ENCODE measurements at regions not wholly inside any gene's neighbourhood (a gene's known extent, or its start where the extent isn't known, plus 50 kb on each side); places are given as distances from the start of the nearest gene placed in this dataset.
"Not testable (repeated sequence)": the region's sequence is repeated elsewhere in the genome, so short reads cannot be mapped to it uniquely, and the experiment has no call there.

DNA sequence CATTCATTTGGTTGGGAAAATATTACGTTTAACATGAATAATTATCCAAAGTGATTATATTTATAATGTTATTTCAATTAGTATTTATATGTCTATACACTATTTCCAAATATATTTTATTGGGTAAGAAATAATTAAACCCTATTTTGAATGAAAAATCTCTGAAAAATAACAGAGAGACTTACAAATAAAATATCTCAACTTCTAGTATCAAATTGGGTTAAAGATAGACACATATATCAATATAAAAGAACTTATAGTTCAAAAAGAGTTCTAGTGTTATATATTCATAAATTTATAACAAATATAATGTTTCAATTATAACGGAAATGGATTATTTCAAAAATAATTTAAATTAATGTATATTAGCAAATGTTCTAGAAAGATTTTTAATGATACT lies 482.6 kb upstream of the PCDH20 start:
- no peak overlapping the region for H3K27ac ChIP-seq
- no peaks in the 10 kb centered on the region for H3K27me3 ChIP-seq
- TF ChIP-seq, protein P1, sequence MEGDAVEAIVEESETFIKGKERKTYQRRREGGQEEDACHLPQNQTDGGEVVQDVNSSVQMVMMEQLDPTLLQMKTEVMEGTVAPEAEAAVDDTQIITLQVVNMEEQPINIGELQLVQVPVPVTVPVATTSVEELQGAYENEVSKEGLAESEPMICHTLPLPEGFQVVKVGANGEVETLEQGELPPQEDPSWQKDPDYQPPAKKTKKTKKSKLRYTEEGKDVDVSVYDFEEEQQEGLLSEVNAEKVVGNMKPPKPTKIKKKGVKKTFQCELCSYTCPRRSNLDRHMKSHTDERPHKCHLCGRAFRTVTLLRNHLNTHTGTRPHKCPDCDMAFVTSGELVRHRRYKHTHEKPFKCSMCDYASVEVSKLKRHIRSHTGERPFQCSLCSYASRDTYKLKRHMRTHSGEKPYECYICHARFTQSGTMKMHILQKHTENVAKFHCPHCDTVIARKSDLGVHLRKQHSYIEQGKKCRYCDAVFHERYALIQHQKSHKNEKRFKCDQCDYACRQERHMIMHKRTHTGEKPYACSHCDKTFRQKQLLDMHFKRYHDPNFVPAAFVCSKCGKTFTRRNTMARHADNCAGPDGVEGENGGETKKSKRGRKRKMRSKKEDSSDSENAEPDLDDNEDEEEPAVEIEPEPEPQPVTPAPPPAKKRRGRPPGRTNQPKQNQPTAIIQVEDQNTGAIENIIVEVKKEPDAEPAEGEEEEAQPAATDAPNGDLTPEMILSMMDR (IDR thresholded peaks at IDR 0.05): no peak
- TF ChIP-seq POLR2A (IDR thresholded peaks at IDR 0.05): no peak
- DNase-seq: no peak
- H3K9me3 ChIP-seq (replicated peaks in 1 of 3): no peaks in the 10 kb centered on the region
- 52 to 82% (median 71%) methylated on average over 2 of the region's 2 CpGs for WGBS, 4 donors
- no peak overlapping the region for H3K4me3 ChIP-seq
- H3K4me1 ChIP-seq (replicated peaks in 1 of 2): no peaks in the 10 kb centered on the region
- H3K36me3 ChIP-seq (replicated peaks in 1 of 2): no peaks in the 10 kb centered on the region
- intact Hi-C loops (cut with DNase I): no loop called here

DNA sequence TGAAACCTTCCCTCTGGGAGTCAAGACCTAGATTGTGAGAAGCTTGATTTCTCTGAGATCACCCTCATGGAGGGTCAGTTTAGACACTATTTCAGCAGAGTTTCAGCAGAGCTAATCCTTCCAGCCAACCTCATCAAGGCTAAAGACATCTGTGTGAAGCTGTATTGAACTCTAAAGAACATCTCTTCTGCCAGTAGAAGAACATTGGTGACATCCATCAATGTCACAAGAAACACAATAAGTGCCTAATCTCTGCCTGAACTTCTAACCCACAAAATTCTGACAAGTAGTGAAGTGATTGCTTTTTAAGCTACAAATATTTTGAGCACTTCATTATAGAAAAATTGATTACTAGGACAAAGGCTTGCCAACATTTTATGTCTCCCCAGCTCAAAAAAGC lies 475.8 kb upstream of the PCDH20 start:
- Histone ChIP-seq H3K36me3 (replicated peaks in 1 of 2) (no peaks in the 10 kb centered on the region), H3K27ac (no peak overlapping the region), H3K27me3 (no peaks in the 10 kb centered on the region), H3K4me3 (no peak overlapping the region), H3K4me1 (replicated peaks in 1 of 2) (no peaks in the 10 kb centered on the region), H3K9me3 (replicated peaks in 1 of 3) (no peaks in the 10 kb centered on the region)
- no peak for DNase-seq
- intact Hi-C loops (cut with DNase I): no loop called here
- no peak for TF ChIP-seq POLR2A (IDR thresholded peaks at IDR 0.05)
- TF ChIP-seq, protein P1 (IDR thresholded peaks at IDR 0.05): no peak

DNA sequence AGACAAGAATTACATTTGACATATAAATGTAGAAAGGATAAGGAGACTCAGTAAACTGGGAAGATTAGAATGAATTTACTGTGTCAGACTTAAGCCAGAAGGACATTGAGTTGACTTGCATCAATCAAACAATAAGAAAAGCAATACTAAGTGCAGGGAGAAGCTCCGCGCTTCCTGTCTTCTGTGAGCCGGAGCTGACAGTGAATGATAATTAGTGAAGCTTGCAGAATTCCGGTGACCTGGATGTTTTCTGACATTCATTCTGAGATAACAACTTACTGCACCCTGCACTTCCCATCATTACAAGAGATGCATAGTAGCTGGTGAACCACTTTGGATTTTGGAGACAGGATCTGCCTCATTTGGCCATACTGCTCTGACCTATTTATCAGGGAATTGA lies 469.2 kb upstream of the PCDH20 start:
- no peak overlapping the region for H3K4me3 ChIP-seq
- H3K27ac ChIP-seq: no peak overlapping the region
- DNase-seq: no peak
- 59 to 78% (median 67%) methylated on average over 4 of the region's 4 CpGs for WGBS, 4 donors
- H3K27me3 ChIP-seq: no peaks in the 10 kb centered on the region
- no peak for TF ChIP-seq POLR2A (IDR thresholded peaks at IDR 0.05)
- TF ChIP-seq, protein P1 (IDR thresholded peaks at IDR 0.05): no peak
- intact Hi-C loops (cut with DNase I): no loop called here
- no peaks in the 10 kb centered on the region for H3K9me3 ChIP-seq (replicated peaks in 1 of 3)
- H3K36me3 ChIP-seq (replicated peaks in 1 of 2): no peaks in the 10 kb centered on the region
- no peaks in the 10 kb centered on the region for H3K4me1 ChIP-seq (replicated peaks in 1 of 2)

DNA sequence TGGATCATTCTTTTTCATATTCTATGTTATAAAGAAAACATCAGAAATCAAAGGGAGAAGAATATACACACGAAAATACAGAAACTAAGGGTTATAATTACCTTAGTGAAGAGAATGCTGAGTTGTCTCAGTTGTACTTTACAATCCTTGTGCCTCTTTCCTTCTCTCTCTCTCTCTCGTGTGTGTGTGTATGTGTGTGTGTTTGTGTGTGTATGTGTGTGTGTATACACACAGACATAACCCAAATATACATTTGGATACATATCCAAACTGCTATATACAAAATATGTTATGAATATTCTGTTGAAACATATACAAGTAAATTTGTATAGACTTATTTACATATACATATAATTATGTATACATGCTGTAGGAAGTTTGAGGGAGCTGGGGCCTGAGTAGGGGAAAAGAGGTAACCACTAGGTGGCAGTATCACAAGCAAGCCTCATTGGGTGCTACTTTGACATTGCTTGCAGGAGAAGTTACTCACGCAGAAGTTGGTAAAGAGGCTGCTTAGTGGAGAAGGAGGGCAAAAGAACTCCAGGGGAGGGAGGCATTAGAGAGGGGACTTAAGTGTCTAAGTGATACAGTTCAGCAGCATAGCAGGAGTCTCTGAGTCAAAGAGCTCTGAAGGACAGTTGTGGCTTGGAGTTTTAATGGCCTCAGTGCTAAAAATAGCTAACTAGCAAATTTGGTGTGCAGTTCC lies 465.1 kb upstream of the PCDH20 start:
- Histone ChIP-seq H3K36me3 (replicated peaks in 1 of 2) (no peaks in the 10 kb centered on the region), H3K27ac (no peak overlapping the region), H3K9me3 (replicated peaks in 1 of 3) (no peaks in the 10 kb centered on the region), H3K27me3 (no peaks in the 10 kb centered on the region), H3K4me1 (replicated peaks in 1 of 2) (no peaks in the 10 kb centered on the region), H3K4me3 (no peak overlapping the region)
- DNase-seq: no peak
- intact Hi-C loops (cut with DNase I): no loop called here
- TF ChIP-seq, protein P1 (IDR thresholded peaks at IDR 0.05): peak in 3 of 6 experiments; percentile 9 to 34 (median 18)
- TF ChIP-seq POLR2A (IDR thresholded peaks at IDR 0.05): no peak
- WGBS, 4 donors: 46 to 70% (median 54%) methylated on average over 3 of the region's 3 CpGs

DNA sequence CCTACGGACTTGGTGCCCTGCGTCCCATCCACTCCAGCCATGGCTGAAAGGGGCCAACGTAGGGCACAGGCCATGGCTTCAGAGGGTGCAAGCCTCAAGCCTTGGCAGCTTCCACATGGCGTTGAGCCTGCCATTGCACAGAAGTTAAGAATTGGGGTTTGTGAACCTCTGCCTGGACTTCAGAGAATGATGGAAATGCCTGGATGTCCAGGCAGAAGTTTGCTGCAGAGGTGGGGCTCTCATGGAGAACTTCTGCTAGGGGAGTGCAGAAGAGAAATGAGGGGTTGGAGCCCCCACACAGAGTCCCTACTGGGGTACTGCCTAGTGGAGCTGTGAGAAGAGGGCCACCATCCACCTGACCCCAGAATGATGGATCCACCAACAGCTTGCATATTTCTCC lies 462.9 kb upstream of the PCDH20 start:
- H3K27ac ChIP-seq; H3K4me1 ChIP-seq (replicated peaks in 1 of 2); H3K36me3 ChIP-seq (replicated peaks in 1 of 2); H3K4me3 ChIP-seq; DNase-seq; H3K27me3 ChIP-seq; intact Hi-C loops (cut with DNase I); H3K9me3 ChIP-seq (replicated peaks in 1 of 3): not testable (repeated sequence)
- 75 to 89% (median 75%) methylated on average over 4 of the region's 4 CpGs; no CpG with 5 or more reads in 1 of the 4 donors for WGBS, 4 donors
